Tibial nerve (tissue), 3 donors: ENCODE measurements at regions not wholly inside any gene's neighbourhood (a gene's known extent, or its start where the extent isn't known, plus 50 kb on each side); places are given as distances from the start of the nearest gene placed in this dataset.

Experiments
- POLR2A ChIP-seq, 2 donors: fragments of 450-650 bp; IDR thresholded peaks; one replicate each; pipeline ENCODE4 v1.6.1; 2017; ENCODE audit warnings: antibody characterized with exemption in 2 of 2, mild to moderate bottlenecking in 2 of 2, moderate library complexity in 2 of 2
- TF ChIP-seq, protein P1 (sequence below), 5 experiments: fragments of 200-600 bp in 3 of 5; fragments of 450-650 bp in 2 of 5; sonication (generic) in 3 of 5; IDR thresholded peaks; one replicate each; pipeline ENCODE4 v1.5.1; 2016 to 2019; ENCODE audit warnings: antibody characterized with exemption in 5 of 5, mild to moderate bottlenecking in 3 of 5, moderate library complexity in 2 of 5

DNA sequence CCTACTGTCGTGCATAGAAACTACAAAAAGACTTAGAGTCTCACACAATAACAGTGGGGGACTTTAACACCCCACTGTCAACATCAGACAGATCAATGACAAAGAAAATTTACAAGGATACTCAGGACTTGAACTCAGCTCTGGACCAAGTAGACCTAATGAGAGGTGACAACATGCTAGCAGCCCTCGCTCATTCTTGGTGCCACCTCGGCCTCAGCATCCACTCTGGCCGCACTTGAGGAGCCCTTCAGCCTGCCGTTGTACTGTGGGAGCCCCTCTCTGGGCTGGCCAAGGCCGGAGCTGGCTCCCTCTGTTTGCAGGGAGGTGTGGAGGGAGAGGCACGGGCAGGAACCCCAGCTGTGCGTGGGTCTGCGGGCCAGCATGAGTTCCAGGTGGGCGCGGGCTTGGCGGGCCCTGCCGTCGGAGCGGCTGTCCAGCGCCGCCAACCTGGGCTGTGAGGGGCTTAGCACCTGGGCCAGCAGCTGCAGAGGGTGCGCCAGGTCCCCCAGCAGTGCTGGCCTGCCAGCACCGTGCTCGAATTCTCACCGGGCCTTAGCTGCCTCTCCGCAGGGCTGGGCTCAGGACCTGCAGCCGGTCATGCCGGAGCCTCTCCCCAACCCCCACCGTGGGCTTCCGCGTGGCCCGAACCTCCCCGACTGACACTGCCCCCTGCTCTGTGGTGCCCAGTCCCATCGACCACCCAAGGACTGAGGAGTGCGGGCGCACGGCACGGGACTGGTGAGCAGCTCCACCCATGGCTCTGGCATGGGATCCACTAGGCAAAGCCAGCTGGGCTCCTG lies 205.6 kb downstream of the FRK start:
- TF ChIP-seq POLR2A (IDR thresholded peaks at IDR 0.05), result no peak
- TF ChIP-seq, protein P1, sequence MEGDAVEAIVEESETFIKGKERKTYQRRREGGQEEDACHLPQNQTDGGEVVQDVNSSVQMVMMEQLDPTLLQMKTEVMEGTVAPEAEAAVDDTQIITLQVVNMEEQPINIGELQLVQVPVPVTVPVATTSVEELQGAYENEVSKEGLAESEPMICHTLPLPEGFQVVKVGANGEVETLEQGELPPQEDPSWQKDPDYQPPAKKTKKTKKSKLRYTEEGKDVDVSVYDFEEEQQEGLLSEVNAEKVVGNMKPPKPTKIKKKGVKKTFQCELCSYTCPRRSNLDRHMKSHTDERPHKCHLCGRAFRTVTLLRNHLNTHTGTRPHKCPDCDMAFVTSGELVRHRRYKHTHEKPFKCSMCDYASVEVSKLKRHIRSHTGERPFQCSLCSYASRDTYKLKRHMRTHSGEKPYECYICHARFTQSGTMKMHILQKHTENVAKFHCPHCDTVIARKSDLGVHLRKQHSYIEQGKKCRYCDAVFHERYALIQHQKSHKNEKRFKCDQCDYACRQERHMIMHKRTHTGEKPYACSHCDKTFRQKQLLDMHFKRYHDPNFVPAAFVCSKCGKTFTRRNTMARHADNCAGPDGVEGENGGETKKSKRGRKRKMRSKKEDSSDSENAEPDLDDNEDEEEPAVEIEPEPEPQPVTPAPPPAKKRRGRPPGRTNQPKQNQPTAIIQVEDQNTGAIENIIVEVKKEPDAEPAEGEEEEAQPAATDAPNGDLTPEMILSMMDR (IDR thresholded peaks at IDR 0.05), result no peak
